ENCODE measurements at regions not wholly inside any gene's neighbourhood (a gene's known extent, or its start where the extent isn't known, plus 50 kb on each side); places are given as distances from the start of the nearest gene placed in this dataset.

GRCh38 chr11:127733552-127733951 is 733.0 kb upstream of the KIRREL3 start:
- TF ChIP-seq CTCF (conservative IDR thresholded peaks at IDR 0.05; ENCODE audit: low read length) (no peak), EZH2phosphoT487 (IDR thresholded peaks at IDR 0.05; ENCODE audit: borderline replicate concordance) (peak; percentile 95)
